ENCODE measurements at regions not wholly inside any gene's neighbourhood (a gene's known extent, or its start where the extent isn't known, plus 50 kb on each side); places are given as distances from the start of the nearest gene placed in this dataset.

DNA sequence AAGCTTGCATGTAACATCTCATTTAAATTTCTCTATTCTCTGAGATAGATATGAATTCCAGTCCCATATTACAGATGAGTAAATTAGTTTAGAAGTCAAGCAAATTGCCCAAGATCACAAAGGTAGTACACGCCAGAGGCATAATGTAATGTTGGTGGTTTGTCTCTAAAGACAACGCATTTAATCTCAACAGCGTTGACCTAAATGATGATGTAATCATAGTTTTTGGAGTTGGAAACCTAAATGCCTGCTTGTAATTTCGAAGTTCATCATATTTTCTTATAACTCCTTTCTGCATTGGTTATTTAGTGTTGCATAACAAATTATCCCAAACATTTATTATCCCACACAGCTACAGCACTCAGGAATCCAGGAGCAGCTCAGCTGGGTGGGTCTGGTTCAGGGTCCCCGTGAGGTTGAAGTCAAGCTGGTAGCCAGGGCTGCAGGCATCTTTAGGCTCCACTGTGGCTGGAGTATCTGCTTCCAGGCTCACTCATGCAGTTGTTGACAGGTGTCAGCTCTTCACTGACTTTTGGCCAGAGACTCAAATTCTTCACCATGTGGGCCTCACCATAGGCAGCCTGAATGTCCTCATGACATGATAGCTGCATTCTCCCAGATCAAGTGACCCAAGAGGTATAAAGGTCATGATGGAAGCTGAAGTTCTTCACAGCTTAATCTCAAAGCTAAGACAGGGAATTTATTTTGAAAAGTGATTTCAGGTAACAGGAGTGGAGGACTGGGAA, 122.0 kb upstream of the SPTLC3 start:
- DNase-seq = no peak

GRCh38 chr20:12891643-12892042, 117.1 kb upstream of the SPTLC3 start:
- no peak for DNase-seq

DNA sequence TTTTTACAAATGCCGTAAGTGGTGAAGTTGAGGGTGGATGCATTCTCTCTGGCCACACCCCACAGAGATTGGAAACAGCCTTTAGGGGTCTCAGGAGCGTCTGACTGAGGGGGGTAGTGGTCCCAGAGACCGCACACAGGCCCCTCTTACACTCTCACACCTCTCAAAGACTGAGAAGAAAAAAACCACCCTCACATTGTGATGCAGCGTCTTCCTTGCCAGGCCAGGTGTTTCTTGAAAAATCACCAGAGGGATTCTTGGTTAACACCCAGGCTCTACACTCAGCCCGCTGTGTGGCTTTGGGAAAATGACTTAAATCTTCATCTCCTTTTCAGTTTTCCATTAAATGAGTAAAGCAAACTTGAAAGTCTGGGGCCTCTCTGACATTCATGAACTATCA, 115.8 kb upstream of the SPTLC3 start:
- no peak for DNase-seq

DNA sequence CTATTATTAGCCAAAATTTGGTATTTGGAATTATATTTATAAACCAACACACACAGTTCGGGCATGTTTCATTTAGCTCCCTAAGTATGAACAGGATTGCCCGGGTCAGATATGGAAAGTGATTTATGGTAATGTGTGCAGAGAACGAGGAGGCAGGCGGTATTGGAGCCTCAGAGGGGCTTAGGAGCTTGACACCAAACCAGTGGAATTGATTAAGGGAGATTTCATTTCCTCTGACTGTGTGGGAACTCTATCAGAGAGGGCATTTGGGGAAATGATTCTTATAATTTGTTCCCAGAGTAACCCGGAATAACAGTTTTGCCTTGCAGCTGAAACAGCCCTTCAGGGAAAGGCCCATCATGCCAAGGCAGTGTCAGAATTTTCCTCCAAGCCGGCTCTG, 115.1 kb upstream of the SPTLC3 start:
- no peak for DNase-seq

- DNase-seq = no peak
Observed at GRCh38 chr20:12894089-12894488, 114.7 kb upstream of the SPTLC3 start.

- no peak for DNase-seq
Observed at GRCh38 chr20:12896180-12896579, 112.6 kb upstream of the SPTLC3 start.

DNA sequence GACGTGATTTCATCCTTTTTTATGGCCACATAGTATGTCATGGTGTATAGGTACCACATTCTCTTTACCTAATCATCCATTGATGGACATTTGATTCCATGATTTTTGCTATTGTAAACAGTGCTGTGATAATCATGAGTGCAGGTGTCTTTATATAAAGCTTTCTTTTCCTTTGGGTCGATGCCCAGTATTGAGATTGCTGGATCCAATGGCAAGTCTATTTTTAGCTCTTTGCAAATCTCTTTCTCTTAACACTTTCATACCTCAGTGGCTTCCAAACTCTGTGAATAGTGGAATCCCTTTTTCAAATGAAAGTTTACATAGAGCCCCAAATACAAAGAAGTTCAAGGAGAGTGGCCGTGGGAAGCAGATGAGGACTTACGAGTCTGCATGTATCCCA, 105.8 kb upstream of the SPTLC3 start:
- DNase-seq = no peak

GRCh38 chr20:12906361-12906760, 102.4 kb upstream of the SPTLC3 start:
- DNase-seq = no peak

GRCh38 chr20:12911372-12911771, 97.4 kb upstream of the SPTLC3 start:
- no peak for DNase-seq

DNA sequence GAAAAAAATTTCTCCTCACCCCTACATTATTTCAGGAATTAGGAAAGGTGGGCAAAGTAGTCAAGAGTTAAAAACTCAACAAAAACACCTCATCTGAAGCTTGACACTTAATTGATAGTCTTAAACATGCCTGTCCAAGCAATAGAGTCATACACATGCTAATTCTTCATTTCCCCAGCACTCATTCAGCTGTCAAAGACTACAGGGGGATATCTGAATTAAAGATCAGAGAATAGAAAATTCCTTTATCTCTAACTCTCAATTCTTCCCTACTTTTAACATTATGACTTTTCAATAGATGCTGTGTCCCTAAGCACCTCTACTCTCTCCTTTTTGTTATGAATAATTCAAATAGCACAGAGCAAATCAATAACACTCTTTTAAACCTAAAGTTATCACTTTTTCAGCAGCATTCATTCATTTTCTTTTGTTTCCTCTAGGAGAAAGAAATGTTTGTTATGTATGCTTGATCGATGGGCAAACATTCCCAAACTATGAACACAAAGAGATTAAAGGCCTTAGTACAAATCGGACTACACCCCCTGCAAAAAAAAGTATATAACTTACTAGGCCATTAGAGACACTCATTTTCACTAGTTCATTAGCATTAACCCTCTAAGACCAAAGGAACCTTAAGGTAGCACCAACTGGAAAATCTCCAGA, 94.9 kb upstream of the SPTLC3 start:
- DNase-seq = no peak

DNA sequence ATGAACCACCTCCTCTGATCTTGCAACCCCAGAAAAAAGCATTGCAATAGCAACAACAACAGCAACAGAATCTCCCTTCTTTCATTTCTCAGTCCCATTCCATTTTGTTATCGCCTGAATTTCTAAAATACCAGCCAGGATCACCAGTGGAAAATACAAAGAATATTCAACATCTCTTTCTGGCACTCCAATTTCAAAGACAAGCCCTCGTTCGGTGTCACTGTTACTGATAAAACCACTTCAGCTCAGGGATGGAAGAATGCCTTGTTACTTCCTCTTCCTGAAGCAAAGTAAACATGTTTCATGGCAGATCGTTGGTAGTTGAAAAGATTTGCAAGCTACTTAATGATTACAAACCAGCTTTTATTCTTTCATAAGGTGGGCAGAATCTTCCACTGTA, 94.0 kb upstream of the SPTLC3 start:
- no peak for DNase-seq

DNA sequence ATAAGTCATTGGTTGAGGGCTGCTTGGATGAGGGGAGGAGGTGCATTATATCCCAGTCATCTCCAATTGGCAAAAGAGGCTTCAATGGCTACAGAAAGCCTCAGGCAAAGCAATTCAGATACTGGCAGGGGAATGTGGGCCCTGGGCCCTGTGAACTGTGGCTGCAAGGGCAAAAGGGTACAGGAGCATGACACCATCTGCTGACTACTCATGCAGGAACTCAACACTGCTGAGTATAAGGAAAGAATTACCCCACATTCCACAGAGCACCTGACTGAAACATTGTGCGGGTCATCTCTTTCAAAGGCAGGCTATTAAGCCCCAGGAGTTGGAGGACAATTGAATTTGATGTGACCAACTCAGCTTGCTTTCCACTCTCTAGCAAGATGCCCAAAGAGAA, 92.1 kb upstream of the SPTLC3 start:
- no peak for DNase-seq

DNA sequence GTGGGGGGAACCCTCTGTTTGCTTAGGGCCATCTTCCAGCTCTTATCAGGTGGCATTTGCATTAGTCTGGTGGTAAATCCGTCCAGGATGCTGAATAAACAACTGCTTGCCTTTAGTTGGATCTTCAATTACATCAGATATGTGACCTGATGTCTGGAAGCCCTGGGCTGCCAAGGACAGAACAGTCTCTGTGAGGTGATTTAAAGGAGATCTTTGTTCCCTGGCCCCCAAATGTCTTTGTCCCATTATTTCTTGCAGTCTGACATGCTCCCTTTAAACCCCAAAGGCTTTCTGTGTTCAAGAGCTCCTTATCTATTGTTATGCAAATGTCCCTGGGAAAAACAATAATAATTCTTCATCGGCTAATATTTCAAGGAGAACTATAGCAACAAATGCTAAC, 84.6 kb upstream of the SPTLC3 start:
- no peak for DNase-seq

DNA sequence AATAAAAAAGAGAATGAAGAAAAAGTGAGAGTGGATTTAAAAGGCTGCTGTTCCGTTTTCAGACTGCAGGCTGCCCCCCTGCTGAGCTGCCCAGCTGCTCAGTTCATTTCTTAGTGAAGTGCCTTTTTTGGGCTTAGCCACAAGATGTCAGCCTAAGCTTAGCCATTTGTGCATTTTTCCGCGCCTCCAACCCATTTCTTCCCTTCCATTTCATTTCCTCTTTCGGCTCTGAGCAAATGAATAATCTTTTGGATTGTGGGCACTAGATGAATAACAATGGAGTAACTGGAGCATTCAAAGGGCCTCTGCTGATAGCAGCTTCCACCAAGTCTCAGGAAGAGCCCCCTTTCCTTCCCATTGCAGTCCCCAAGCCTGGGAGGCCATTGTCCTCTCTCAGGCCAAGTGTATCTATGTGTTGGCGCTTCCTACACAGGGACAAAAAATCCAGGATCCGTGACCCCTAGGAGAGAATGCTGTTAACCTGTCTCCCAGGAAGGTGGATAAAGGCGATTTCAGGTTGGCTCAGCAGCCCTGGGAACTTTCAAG, 83.5 kb upstream of the SPTLC3 start:
- DNase-seq = peak; percentile 75

GRCh38 chr20:12925863-12926793, 82.6 kb upstream of the SPTLC3 start:
- DNase-seq = no peak

DNA sequence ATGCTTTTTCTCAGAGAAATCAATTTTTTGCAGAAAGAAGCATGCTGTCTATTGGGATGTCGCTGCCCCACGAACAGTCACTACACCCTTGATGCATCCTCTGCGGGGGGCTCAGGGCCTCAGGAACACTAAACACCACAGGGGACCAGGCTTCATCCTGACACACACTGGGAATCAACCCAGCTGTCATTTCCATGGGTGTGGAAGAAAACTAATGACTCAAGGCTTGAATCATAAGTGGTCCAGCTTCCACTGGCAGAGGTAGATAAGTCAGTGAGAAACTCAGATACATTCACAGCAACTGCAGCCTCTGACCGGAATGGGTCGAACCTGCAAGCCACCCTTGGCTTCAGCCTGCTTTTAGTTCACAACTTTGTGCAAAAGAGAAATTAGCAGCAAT, 81.3 kb upstream of the SPTLC3 start:
- no peak for DNase-seq

GRCh38 chr20:12928358-12928754, 80.4 kb upstream of the SPTLC3 start:
- no peak for DNase-seq

DNA sequence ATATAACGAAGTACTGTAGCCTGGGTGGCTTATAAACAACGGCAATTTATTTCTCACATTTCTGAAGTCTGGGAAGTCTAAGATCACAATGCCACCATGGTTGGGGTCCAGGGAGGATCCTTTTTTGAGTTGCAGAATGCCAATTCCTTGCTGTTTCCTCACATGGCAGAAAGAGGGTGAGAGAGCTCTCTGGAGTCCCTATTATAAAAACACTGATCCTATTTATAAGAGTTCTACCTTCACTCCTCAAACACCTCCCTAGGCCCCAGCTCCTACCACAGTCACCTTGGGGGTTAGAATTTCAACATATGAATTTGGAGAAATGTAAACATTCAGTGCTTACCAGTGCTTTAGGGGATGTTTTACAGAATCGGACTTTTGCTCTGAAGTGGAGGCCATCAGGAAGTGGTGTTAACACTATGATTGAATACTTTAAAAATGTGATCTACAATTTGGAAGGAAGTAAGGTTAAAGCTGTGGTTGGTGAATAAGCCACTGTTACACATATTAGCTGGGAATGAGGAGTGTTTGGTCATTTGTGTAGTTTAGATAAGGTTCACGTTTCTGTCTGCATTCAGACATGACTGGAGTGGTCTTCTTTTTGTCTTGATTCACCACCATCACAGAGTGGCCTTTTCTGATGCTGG, 79.9 kb upstream of the SPTLC3 start:
- no peak for DNase-seq

DNA sequence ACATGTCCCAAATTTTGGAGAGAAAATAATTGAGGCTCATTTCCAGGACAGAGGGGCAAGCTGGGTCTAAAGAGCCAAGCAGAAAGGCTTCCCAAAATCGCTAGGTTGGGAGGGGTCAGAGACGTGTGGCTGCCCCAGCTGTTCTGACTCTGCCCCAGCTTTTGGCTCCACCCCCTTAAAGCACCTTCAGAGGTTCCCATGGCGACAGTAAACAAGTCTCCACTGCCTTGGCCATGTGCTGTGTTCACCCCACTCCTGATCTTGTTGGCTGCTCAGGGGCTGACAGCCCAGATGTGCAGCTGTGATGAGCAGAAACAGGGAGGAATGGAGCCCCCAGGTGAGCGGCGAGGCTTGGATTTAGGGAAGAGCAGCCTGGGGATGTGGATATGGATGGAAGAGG, 72.8 kb upstream of the SPTLC3 start:
- no peak for DNase-seq

- DNase-seq = no peak
Observed at GRCh38 chr20:12936524-12936923, 72.2 kb upstream of the SPTLC3 start.

GRCh38 chr20:12941025-12941424, 67.7 kb upstream of the SPTLC3 start:
- no peak for DNase-seq

DNA sequence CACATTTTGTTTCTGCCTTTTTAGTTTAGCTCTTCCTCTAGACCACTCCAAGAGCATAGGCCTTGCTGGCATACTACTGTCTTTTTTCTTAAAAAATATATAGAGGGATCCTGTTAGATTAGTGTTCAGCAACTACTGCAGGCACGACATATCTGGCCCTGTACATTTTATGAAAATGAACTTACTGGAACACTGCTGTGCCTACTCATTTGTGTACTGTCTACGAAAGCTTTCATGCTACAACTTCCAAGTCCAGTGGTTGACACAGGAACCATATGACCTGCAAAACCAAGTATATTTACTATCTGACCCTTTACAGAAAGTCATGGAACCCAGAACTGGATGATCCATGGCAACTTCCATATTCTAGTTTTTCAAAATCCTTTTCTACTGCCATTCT, 66.6 kb upstream of the SPTLC3 start:
- DNase-seq = no peak
